GM11168 (cell line): ENCODE measurements at regions not wholly inside any gene's neighbourhood (a gene's known extent, or its start where the extent isn't known, plus 50 kb on each side); places are given as distances from the start of the nearest gene placed in this dataset.

Experiments
- in situ Hi-C: fragments of 300-500 bp; cut with MboI; formaldehyde crosslinking; loops from one replicate; pipeline ENCODE4 v1.12.0; 2022; ENCODE audit warnings: low sequenced_read_pairs; ENCODE audit not compliant: unreplicated experiment

GRCh38 chr9:1319436-1319835 lies 269.3 kb downstream of the DMRT2 start:
- in situ Hi-C loops = no loop called here

DNA sequence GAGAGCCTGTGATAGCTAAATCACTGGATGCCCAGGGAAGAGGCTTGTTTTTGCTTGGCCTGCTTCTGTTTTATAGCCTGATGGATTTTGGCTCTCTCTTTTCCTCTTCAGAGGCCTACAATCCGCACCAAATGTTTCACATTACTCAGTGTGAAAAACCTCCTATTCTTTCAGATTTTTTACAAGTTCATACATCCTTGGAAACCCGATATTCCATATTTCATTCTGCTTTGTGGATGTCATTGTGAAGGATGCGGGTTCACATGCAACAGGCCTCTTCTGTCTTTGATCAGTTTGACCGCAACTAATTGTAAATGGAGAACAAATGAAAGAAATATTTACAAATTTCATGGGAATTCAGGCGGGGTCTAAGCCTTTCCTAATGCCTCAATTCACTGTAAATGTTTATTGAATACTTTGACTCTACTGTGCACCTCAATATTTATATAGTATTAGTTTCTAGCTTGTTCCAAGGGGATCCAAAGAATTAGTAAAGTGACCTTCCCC lies 269.9 kb downstream of the DMRT2 start:
- in situ Hi-C loops = no loop called here

- in situ Hi-C loops = no loop called here
Observed at GRCh38 chr9:1320607-1321195, 270.5 kb downstream of the DMRT2 start.

GRCh38 chr9:1327467-1327866 lies 277.3 kb downstream of the DMRT2 start:
- in situ Hi-C loops = no loop called here

- in situ Hi-C loops = no loop called here
Observed at GRCh38 chr9:1328341-1328740, 278.2 kb downstream of the DMRT2 start.

- in situ Hi-C loops = no loop called here
Observed at GRCh38 chr9:1331546-1332038, 281.4 kb downstream of the DMRT2 start.

DNA sequence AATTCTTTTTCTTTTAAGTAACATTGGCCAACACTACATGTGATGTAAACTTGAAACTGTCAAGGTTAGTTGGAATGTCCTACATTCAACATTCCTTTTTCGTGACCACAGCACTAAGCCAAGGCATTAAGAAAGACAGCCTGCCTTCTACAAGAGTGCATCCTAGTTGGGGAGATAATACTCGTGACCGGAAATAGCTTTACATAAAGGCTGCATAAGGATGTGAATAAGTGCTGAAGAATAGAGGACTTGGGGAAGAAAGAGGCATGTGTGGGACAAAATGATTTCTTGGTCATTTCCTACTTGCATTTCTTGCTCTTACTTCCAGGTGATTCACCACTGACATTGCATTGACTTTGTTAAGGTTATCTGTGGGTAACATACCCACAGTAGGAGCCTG lies 282.0 kb downstream of the DMRT2 start:
- in situ Hi-C loops = no loop called here

DNA sequence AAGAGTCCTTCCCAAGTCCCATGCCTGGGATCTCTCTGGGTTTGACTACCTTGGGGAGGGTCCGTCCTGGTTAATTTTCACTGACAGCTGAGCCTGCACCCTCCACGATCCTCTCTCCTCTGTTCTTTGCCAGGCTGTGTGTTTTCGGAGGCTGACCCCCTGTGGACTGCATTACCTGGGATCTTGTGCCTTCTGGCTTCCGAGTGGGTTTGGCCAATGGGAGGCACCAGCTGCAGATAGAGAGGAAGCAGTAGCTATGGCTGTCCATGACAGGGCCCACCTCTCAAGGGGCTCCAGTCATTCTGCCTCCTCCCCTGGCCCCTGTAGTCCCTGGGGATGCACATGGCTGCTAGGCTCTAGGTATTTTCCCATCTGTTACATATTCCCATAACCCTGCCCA lies 285.0 kb downstream of the DMRT2 start:
- in situ Hi-C loops = no loop called here

- in situ Hi-C loops = no loop called here
Observed at GRCh38 chr9:1337169-1337568, 287.0 kb downstream of the DMRT2 start.

DNA sequence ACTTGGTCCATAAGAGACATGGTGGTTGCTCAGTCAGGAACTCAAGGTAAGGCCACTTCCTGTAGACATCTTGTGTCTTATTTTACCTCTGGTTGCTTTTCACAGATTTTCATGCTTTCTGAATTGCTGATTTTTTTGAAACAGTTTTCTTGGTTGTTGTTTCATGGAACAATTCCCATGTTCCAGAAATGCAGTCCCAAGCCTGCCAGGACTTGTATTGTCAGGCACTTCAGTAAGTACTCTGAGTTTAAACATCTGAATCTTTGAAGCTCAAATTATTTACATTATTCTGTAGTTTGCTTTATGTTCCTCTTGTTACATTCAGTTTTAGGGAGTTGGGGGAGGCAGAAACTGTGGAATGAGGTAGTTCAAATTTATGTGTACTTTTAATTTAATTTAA lies 290.2 kb downstream of the DMRT2 start:
- in situ Hi-C loops = no loop called here

DNA sequence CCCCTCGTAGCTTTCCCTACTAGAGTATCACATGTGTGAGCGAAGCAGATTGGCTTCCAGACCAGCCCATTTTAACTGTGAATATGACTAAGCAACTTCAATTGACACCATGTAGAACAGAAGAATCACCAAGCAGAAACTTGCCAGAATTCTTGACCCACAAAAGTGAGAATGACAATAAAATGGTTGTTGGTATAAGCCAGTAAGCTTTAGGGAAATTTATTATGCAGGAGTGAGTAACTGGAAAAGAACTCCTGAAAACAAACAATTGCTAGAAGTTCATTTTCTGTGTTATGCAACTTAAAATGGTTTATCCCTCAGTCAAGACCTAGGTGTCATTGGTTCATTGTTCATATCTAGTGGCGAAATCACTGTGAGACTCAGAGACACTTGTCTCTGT lies 303.1 kb downstream of the DMRT2 start:
- in situ Hi-C loops = no loop called here

DNA sequence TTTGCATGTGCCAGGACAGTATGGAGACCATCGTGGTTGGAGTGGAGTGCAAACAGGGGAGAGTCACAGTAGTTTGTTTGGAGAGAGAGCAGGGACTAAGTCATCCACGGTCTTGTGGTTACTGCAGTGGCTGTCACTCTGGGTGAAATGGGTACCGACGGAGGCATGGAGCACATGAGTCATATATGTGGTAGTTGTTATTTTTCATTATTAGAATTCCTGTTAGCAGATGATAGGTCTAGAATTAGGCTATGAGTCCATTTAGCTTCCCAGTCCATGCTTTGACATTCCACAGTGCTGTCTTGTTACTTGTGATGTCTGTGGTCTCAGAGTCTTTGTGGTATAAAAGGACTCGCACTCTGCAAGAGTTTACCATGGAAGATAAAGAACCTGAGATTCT lies 303.9 kb downstream of the DMRT2 start:
- in situ Hi-C loops = no loop called here

DNA sequence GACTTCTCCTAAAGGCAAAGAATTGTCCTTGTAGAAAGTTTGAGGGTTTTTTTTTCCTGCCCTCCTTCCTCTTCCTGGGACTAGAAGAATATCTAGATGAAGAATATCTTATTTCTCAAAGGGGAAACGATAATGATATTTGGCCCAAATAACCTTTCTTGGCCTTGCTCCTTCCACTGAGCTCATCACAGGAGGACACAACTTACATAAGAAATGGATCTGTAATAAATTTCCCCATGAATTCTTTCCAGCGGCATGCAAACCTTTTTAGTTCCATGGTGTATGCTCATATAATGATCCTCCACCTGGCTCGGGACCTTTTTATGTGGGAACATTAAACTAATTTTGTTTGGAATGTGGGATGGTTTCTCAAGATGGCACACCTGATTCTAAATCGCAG lies 304.4 kb downstream of the DMRT2 start:
- in situ Hi-C loops = no loop called here

GRCh38 chr9:1355656-1356055 lies 305.5 kb downstream of the DMRT2 start:
- in situ Hi-C loops = no loop called here

GRCh38 chr9:1362845-1363244 lies 312.7 kb downstream of the DMRT2 start:
- in situ Hi-C loops = no loop called here

GRCh38 chr9:1366276-1366675 lies 316.1 kb downstream of the DMRT2 start:
- in situ Hi-C loops = no loop called here

DNA sequence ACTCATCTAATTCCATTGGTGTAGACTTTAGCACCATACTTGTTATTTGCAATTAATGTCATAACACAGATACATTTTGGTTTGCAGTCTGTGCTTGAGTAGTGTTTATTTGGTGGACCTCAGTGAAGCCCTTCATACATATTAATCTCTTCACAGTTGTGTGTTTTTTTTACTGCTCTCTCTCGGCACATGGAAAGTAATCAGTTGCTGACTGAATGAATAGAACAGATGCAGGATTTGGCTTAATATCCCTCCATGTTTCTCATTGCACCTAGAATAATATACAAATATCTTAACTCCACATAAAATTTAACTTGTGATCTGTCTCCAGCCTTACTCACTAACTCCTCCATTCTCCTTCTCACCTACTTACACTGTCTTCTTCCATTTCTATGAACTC lies 319.1 kb downstream of the DMRT2 start:
- in situ Hi-C loops = no loop called here

GRCh38 chr9:1373445-1373844 lies 323.3 kb downstream of the DMRT2 start:
- in situ Hi-C loops = no loop called here

DNA sequence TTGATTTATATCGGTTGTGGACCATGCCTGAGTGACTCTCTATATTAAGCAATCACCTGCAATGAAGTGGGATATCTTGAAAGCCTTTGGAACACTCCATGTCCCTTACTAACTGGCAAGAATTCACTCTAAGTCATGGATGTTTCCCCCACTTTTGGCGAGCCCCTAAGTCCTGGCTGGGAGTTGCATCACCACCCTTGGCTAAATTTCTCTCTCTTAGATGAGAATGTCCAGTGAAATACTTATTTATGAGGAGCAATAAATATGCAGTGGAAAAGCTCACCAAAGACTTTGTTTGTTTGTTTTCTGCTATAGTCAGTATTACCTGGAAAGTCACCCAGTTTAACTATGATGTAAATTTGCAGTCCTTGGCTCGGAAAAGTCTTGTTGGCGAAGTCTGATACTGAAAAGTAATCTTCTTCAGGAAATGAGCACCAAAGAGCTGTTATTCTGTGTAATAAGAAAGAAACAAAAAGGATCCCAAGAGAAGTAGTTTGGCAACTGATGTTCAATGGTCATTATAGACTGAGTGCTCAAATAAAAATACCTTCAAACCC lies 333.8 kb downstream of the DMRT2 start:
- in situ Hi-C loops = no loop called here

- in situ Hi-C loops = no loop called here
Observed at GRCh38 chr9:1384816-1385215, 334.7 kb downstream of the DMRT2 start.

- in situ Hi-C loops = no loop called here
Observed at GRCh38 chr9:1386420-1386819, 336.3 kb downstream of the DMRT2 start.

- in situ Hi-C loops = no loop called here
Observed at GRCh38 chr9:1388216-1388615, 338.1 kb downstream of the DMRT2 start.
